ENCODE measurements at regions not wholly inside any gene's neighbourhood (a gene's known extent, or its start where the extent isn't known, plus 50 kb on each side); places are given as distances from the start of the nearest gene placed in this dataset.

- TF ChIP-seq CTCF (IDR thresholded peaks at IDR 0.05; ENCODE audit: low read length) (no peak), EZH2 (optimal IDR thresholded peaks at IDR 0.05; ENCODE audit: low read depth, low read length) (no peak), EZH2phosphoT487 (IDR thresholded peaks at IDR 0.05; ENCODE audit: low read length) (no peak)
Measured at GRCh38 chr2:7375901-7376300, 458.7 kb downstream of the RNF144A start.
